ENCODE measurements at regions not wholly inside any gene's neighbourhood (a gene's known extent, or its start where the extent isn't known, plus 50 kb on each side); places are given as distances from the start of the nearest gene placed in this dataset.

GRCh38 chr6:165873976-165874375 lies 210.9 kb upstream of the PDE10A start:
- TF ChIP-seq CTCF (IDR thresholded peaks at IDR 0.05; ENCODE audit: poor library complexity, severe bottlenecking) (no peak), EP300 (conservative IDR thresholded peaks at IDR 0.05; ENCODE audit: poor library complexity, severe bottlenecking) (no peak), TAF1 (IDR thresholded peaks at IDR 0.05; ENCODE audit: low read depth) (no peak), REST (IDR thresholded peaks at IDR 0.05; ENCODE audit: borderline replicate concordance) (no peak)

All from neural cell (in vitro differentiated cells).